Retinal pigment epithelial cell (primary cell): ENCODE measurements at regions not wholly inside any gene's neighbourhood (a gene's known extent, or its start where the extent isn't known, plus 50 kb on each side); places are given as distances from the start of the nearest gene placed in this dataset.
"Not testable (repeated sequence)": the region's sequence is repeated elsewhere in the genome, so short reads cannot be mapped to it uniquely, and the experiment has no call there.

ENCODE experiments used
- DNase-seq: peaks from one replicate; pipeline ENCODE4 v3.0.0-alpha.2; 2010; ENCODE audit warnings: low read depth
- H3K4me3 ChIP-seq: 2 replicates; pipeline ENCODE4 v1.5.1; 2011; ENCODE audit warnings: mild to moderate bottlenecking, low read length, control low read depth, moderate library complexity
- CTCF ChIP-seq: conservative IDR thresholded peaks from 2 replicates; pipeline ENCODE4 v1.5.1; 2011; ENCODE audit warnings: low read depth, low read length, control low read depth, inconsistent platforms

- TF ChIP-seq CTCF = no peak
These were observed 2749.5 kb downstream of the PCDH9 start for GRCh38 chr13:64480672-64481071.

GRCh38 chr13:64480211-64480610, 2749.9 kb downstream of the PCDH9 start:
- TF ChIP-seq CTCF = no peak
- H3K4me3 ChIP-seq = no peak overlapping the region
- no peak for DNase-seq

More at GRCh38 chr13:64480672-64481071, 2749.5 kb downstream of the PCDH9 start:
- H3K4me3 ChIP-seq = no peak overlapping the region
- no peak for DNase-seq

- DNase-seq = no peak
- H3K4me3 ChIP-seq = no peak overlapping the region
- no peak for TF ChIP-seq CTCF
These were observed 2753.0 kb downstream of the PCDH9 start for GRCh38 chr13:64477146-64477545.

GRCh38 chr13:64476041-64476568, 2754.0 kb downstream of the PCDH9 start:
- DNase-seq, H3K4me3 ChIP-seq: not testable (repeated sequence)

- TF ChIP-seq CTCF = peak; percentile 55
- no peak for DNase-seq
- H3K4me3 ChIP-seq = no peak overlapping the region
These were observed 2758.2 kb downstream of the PCDH9 start for GRCh38 chr13:64471916-64472315.

GRCh38 chr13:64470751-64471150, 2759.4 kb downstream of the PCDH9 start:
- no peak for DNase-seq
- no peak overlapping the region for H3K4me3 ChIP-seq
- no peak for TF ChIP-seq CTCF

- DNase-seq = no peak
- H3K4me3 ChIP-seq = no peak overlapping the region
- TF ChIP-seq CTCF = no peak
These were observed 2770.4 kb downstream of the PCDH9 start for GRCh38 chr13:64459778-64460177.

- DNase-seq = peak; percentile 43
- no peak for TF ChIP-seq CTCF
- no peak overlapping the region for H3K4me3 ChIP-seq
These were observed 2772.2 kb downstream of the PCDH9 start for GRCh38 chr13:64457976-64458375.
